Islet of Langerhans (tissue), 1 donor: ENCODE measurements at regions not wholly inside any gene's neighbourhood (a gene's known extent, or its start where the extent isn't known, plus 50 kb on each side); places are given as distances from the start of the nearest gene placed in this dataset.

Source experiments
- FAIRE-seq: peaks from one replicate; lab custom pipeline; 2011; peaks lifted over from hg19 to GRCh38; lab: Jason Lieb, UNC

DNA sequence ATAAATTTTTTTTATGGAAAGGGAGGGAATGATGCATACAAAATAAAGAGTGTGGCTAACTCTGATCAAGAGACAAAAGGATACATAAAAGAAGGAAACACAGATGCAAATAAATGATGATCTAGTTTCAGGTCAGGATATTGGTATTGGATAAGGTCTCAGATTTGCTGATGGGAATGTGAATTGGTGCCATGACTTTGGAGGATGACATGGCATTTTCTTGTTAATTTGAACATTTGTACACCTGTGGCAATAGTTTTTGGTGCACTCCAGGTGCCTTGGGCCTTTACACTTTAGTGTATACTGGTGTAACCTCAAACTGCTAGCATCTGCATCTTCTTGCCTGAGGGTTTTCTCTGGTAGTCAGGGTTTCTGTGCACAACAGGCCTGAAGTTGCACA, 279.3 kb downstream of the TMEM121 start:
- no peak for FAIRE-seq

- FAIRE-seq: no peak
Measured at GRCh38 chr14:105806568-105806967, 280.2 kb downstream of the TMEM121 start.

- FAIRE-seq: no peak
Measured at GRCh38 chr14:105817971-105818711, 291.8 kb downstream of the TMEM121 start.

GRCh38 chr14:105818712-105819005, 292.3 kb downstream of the TMEM121 start:
- FAIRE-seq: no peak

GRCh38 chr14:105830171-105830570, 303.8 kb downstream of the TMEM121 start:
- no peak for FAIRE-seq

DNA sequence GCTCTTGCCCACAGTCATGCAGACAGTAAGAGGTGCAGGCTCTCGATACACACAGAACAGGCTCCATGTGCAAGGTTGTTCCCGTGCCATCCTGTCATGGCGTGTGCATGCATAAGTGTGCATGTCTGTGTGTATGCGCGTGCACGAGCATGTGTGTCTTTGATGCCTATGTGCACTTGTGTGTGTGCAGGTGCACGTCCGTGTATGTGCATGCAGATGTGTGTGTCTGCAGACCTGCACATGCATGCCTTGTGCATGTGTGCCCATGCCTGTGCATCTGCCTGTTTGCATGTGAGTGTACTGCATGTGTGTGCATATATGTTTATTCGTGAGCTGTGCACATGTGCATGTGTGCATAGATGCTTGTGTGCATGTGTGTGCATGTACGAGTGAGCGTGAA, 309.8 kb downstream of the TMEM121 start:
- FAIRE-seq: no peak

DNA sequence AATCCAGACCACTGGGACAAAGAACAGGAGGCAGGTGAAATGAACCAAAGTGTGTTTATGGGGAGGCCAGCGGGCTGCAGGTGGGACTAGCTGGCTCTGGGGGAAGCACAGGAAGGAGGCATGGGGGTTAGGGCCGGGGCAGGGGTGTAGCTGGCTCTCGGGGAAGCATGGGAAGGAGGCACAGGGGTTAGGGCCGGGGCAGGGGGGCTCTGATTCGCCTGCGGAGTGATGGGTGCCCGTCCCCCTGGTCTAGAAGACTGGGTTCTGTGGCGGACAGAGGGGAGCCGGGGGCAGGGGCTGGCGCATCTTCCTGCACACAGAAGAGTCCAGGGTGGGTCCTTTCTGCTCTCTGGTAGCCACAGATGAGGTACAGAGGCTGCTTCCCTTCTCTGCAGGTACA, 310.3 kb downstream of the TMEM121 start:
- FAIRE-seq: no peak

- no peak for FAIRE-seq
Measured at GRCh38 chr14:105837349-105838063, 311.1 kb downstream of the TMEM121 start.

DNA sequence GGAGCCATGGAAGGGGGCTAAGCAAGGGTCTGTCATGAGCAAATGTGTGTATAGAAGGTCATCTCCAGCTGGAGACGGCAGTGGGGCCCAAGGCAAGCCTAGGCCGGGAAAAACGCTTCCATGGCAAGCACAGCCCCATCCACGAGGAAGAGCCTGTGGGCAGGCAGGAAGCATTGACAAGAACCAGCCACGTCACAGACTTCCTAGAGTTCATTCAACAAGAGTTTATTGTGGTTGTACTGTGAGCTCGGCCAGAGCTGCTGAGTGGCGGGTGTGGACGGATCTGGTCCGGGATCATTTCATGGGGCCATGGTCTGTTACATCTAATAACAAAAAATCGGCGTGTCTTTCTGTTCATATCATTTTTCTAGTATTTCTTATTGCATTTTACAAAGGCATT, 311.7 kb downstream of the TMEM121 start:
- FAIRE-seq: no peak

DNA sequence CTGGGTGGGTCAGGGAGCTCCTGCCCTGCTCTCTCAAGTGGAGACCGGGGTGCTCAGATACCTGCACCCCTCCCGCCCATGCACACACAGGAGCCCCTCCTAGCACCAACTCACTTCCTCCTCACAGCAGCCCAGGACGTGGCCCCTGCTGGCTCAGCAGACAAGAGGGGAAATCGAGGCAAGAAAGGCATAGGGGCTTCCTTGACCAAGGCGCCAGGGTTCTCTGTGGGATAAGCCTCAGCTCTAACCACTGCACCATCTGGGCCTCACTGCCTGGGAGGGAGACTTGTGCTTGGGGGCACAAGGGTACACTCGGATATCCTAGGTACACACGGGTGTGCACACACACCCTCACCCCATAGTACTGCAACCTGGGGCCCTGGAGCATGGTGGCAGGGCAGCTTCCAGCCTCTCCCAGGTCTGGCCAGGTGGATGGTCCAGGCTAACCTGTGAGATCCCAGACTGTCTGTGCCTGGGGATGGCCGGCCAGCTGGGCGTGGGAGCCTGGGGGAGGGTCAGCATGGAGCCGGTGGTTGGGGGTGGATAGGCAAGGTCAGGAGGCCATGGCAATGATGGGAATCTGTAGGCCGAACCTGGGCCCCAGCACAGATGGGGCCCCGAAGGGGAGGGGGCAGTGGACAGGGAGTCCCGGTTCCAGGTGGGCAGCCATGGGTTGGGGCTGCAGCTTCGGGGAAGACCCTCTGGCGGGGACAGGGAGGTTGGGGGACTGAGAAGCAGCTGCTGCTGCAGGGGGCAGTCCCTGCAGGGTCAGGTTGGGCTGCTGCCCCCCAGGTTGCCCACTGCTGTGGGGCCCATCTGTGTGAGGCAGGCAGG, 312.4 kb downstream of the TMEM121 start:
- FAIRE-seq: no peak

DNA sequence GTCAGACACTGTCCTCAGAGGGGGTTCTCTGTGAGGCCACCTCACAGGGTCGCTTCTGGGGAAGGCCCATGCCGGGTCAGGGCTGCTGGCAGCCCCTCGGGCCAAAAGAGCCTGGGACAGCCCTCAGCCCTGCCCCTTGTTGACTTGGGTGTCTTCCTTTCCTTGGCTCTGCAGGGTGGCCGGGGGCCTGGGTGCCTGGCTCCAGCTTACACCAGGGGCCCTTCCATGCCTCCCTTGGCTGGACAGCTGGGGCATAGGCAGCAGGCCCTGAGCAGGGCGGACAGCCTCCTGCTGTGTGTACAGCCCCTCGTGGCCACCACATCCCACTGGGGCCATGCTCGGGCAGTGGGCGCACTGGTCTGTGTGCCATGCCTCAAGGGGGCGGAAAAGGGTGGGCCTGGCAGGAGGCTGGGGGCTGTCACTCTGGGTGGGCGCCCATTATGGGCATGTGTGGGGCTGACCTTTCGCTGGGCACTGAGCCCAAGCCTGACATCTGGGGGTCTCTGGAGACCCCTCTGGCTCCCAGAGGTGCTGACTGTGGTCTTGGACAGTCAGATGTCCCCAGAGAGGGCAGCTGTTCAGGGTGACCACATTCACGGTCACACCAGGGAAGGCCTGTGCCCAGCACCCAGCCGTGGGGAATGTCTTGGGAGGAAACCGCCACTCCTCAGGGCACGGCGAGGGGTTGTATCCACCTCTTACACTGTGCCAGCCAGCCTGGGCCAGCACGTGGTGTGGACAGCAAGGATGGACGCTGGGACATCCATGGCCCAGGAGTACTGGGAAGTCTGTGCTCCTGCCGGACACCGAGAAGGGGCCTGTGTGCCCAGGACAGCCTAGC, 313.3 kb downstream of the TMEM121 start:
- no peak for FAIRE-seq

GRCh38 chr14:105840266-105841021, 314.1 kb downstream of the TMEM121 start:
- no peak for FAIRE-seq

GRCh38 chr14:105841022-105842009, 314.9 kb downstream of the TMEM121 start:
- no peak for FAIRE-seq

DNA sequence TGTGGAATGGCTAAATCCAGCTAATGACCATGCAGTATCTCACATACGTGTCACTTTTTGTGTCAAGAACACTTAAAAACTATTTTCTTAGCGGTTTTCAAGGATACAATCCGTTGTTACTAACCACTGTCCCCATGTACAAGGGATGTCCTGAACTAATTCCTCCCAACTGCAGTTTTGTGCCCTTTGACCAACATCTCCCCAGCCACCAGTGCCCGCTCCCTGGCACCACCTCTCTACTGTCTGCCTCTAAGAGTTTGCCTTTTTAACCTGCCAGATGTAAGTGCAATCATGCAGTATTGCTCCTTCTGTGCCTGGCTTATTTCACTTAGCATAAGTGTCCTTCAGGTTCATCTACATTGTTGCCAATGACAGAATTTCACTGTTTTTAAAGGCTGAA, 315.7 kb downstream of the TMEM121 start:
- no peak for FAIRE-seq

GRCh38 chr14:105843444-105844046, 317.2 kb downstream of the TMEM121 start:
- no peak for FAIRE-seq

DNA sequence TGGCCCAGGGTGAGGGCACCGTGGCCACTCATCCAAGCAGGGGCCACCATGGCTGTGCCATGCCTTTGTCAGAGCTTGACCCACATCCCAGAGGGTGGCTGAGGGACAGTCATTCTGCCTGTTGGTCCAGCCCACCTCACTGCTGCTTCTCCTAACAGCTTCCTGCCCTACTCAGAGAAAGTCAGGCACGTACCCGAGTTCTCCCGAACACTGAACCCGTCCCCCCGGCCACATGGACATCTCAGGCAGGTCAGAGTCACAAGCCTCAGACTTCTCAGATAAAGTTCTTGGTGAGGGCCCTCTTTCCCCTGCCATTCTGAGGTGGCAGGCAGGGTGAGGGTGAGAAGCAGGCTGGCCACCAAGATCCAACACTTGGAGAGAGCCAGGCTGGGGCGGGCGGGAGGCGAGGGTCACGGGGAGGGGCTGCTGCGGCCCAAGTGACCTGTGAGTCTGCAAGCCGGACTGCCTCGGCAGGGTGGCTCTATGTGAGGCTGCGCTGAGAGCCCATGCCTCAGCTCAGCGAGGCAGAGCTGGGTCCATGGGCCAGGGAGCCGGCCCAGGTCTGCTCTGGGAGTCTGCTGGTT, 317.8 kb downstream of the TMEM121 start:
- no peak for FAIRE-seq

GRCh38 chr14:105844810-105845724, 318.7 kb downstream of the TMEM121 start:
- no peak for FAIRE-seq

DNA sequence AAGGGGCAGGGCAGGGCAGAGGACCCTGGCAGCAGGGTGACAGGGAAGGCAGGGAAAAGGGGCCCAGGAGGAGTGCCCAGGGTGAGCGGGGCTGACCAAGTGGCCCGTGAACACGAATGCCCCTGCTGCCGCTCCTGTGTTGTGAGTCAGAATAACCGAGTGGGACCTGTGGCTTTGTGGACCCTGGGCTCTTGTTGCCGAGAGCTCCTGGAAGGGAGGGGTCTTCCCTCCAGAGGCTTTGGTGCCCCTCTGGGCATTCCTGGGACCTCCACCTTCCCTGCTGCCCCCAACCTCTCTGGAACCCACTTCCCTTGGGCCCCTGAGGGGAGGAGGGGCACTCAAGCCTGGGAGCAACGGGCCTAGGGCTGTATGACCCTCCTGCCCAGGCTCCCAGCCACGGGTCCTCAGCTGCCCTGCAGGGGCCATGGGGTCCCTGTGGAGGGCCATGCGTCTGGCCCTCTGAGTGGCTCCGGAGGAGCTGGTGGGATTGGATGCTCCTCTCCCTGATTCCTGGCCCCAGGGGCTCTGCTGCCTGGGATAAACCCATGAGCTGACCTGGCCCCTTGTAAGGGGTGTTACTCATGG, 319.4 kb downstream of the TMEM121 start:
- FAIRE-seq: no peak
